ENCODE measurements at regions not wholly inside any gene's neighbourhood (a gene's known extent, or its start where the extent isn't known, plus 50 kb on each side); places are given as distances from the start of the nearest gene placed in this dataset.

GRCh38 chr7:42345478-42346299 lies 108.7 kb upstream of the GLI3 start:
- no peak for DNase-seq

- DNase-seq: no peak
Observed at GRCh38 chr7:42344198-42344755, 107.3 kb upstream of the GLI3 start.

GRCh38 chr7:42342381-42342780 lies 105.4 kb upstream of the GLI3 start:
- DNase-seq: no peak

GRCh38 chr7:42340436-42340835 lies 103.4 kb upstream of the GLI3 start:
- no peak for DNase-seq

- no peak for DNase-seq
Observed at GRCh38 chr7:42338916-42339540, 102.0 kb upstream of the GLI3 start.

GRCh38 chr7:42338231-42338915 lies 101.4 kb upstream of the GLI3 start:
- DNase-seq: no peak

- DNase-seq: no peak
Observed at GRCh38 chr7:42337225-42337905, 100.4 kb upstream of the GLI3 start.

- no peak for DNase-seq
Observed at GRCh38 chr7:42332605-42333222, 95.7 kb upstream of the GLI3 start.

GRCh38 chr7:42319631-42320030 lies 82.6 kb upstream of the GLI3 start:
- no peak for DNase-seq

GRCh38 chr7:42315631-42316030 lies 78.6 kb upstream of the GLI3 start:
- no peak for DNase-seq

GRCh38 chr7:42315103-42315502 lies 78.1 kb upstream of the GLI3 start:
- no peak for DNase-seq

GRCh38 chr7:42314696-42315095 lies 77.7 kb upstream of the GLI3 start:
- DNase-seq: no peak

GRCh38 chr7:42311195-42311594 lies 74.2 kb upstream of the GLI3 start:
- DNase-seq: no peak

GRCh38 chr7:42292991-42293521 lies 56.0 kb upstream of the GLI3 start:
- DNase-seq: no peak

GRCh38 chr7:42289473-42289872 lies 52.5 kb upstream of the GLI3 start:
- no peak for DNase-seq

Data from COR-L47 (cell line).